K562 (cell line): ENCODE measurements at regions not wholly inside any gene's neighbourhood (a gene's known extent, or its start where the extent isn't known, plus 50 kb on each side); places are given as distances from the start of the nearest gene placed in this dataset.

Source experiments
- C11orf30 ChIP-seq: fragments of 450-650 bp; IDR thresholded peaks from 2 replicates; pipeline ENCODE4 v1.6.1; 2016; ENCODE audit warnings: low read depth, mild to moderate bottlenecking
- CTCF ChIP-seq, 3 experiments: IDR thresholded peaks in 2 of 3; conservative IDR thresholded peaks in 1 of 3; 2 replicates each; pipeline ENCODE4 v1.5.1; 2011 to 2012; ENCODE audit warnings: low read length in 3 of 3, mild to moderate bottlenecking in 3 of 3, control low read depth in 2 of 3, improper control_type of control experiment in 1 of 3, inconsistent platforms in 1 of 3, low read depth in 1 of 3, mixed read lengths in 1 of 3, moderate library complexity in 1 of 3; ENCODE audit not compliant: insufficient read depth in 2 of 3
- MXD1 ChIP-seq: fragments of 250-450 bp; sonication (Bioruptor Pico); IDR thresholded peaks from 2 replicates; pipeline ENCODE4 v1.8.0; 2021; ENCODE audit warnings: borderline replicate concordance, mild to moderate bottlenecking, moderate library complexity; ENCODE audit not compliant: poor library complexity, severe bottlenecking
- SNRNP70 ChIP-seq: fragments of 200-400 bp; formaldehyde crosslinking; optimal IDR thresholded peaks from 2 replicates; pipeline ENCODE3; 2017; ENCODE audit warnings: low read depth, low read length

- TF ChIP-seq CTCF (IDR thresholded peaks at IDR 0.05 in 2 of 3, conservative IDR thresholded peaks at IDR 0.05 in 1 of 3; ENCODE audit: insufficient read depth in 2 of 3, low read depth in 1 of 3, low read length in 3 of 3): no peak
- TF ChIP-seq MXD1 (CRISPR knock-in tag): no peak
- no peak for TF ChIP-seq SNRNP70
- TF ChIP-seq C11orf30: no peak
Measured at GRCh38 chr3:104088738-104089137, 1278.0 kb upstream of the ALCAM start.
